Sigmoid colon (tissue), 6 donors: ENCODE measurements at regions not wholly inside any gene's neighbourhood (a gene's known extent, or its start where the extent isn't known, plus 50 kb on each side); places are given as distances from the start of the nearest gene placed in this dataset.

Experiments
- DNase-seq: peaks from one replicate; pipeline ENCODE4 v3.0.0-alpha.2; 2019
- H3K27ac ChIP-seq, 4 donors: fragments of 200-600 bp; sonication (generic); one replicate each; pipeline ENCODE4 v1.5.1; 2016 to 2019; ENCODE audit warnings: mild to moderate bottlenecking in 1 of 4
- H3K27me3 ChIP-seq, 3 donors: fragments of 200-600 bp; sonication (generic); one replicate each; pipeline ENCODE4 v1.5.1; 2019; ENCODE audit warnings: mild to moderate bottlenecking in 1 of 3
- H3K36me3 ChIP-seq, 4 donors: fragments of 200-600 bp; sonication (generic); one replicate each; pipeline ENCODE4 v1.5.1; 2016 to 2019
- H3K4me1 ChIP-seq, 4 donors: fragments of 200-600 bp; sonication (generic); one replicate each; pipeline ENCODE4 v1.5.1; 2017 to 2019
- H3K4me3 ChIP-seq, 4 donors: fragments of 200-600 bp; sonication (generic); one replicate each; pipeline ENCODE4 v1.5.1; 2017 to 2019; ENCODE audit warnings: mild to moderate bottlenecking in 2 of 4, moderate library complexity in 1 of 4
- H3K9me3 ChIP-seq, 4 donors: fragments of 200-600 bp in 3 of 4; sonication (generic) in 3 of 4; one replicate each; pipeline versions ENCODE4 v1.5.1 to v1.6.1; 2013 to 2019
- CTCF ChIP-seq, 4 experiments: fragments of 450-650 bp in 3 of 4; fragments of 200-600 bp in 1 of 4; IDR thresholded peaks; one replicate each; pipeline ENCODE4 v1.5.1; 2016 to 2019; ENCODE audit warnings: antibody characterized with exemption in 4 of 4, mild to moderate bottlenecking in 3 of 4, moderate library complexity in 2 of 4
- EP300 ChIP-seq, 4 donors: sonication (generic); formaldehyde crosslinking; IDR thresholded peaks; one replicate each; pipeline ENCODE4 v1.6.1; 2017; ENCODE audit warnings: antibody characterized with exemption in 4 of 4
- POLR2A ChIP-seq, 2 donors: fragments of 450-650 bp; IDR thresholded peaks; one replicate each; pipeline ENCODE4 v1.6.1; 2016; ENCODE audit warnings: antibody characterized with exemption in 2 of 2, mild to moderate bottlenecking in 2 of 2, moderate library complexity in 2 of 2
- POLR2AphosphoS5 ChIP-seq, 4 donors: sonication (generic); formaldehyde crosslinking; IDR thresholded peaks; one replicate each; pipeline ENCODE4 v1.6.1; 2017; ENCODE audit warnings: antibody characterized with exemption in 4 of 4
- WGBS, 2 donors: extraction: QIAGEN DNeasy Blood & Tissue Kit; methylation state at CpG; one replicate each; pipeline ENCODE4 v1.1.7; 2013; 5-methylcytosine and 5-hydroxymethylcytosine counted together
- intact Hi-C: fragments of 100-400 bp; cut with DNase I; formaldehyde crosslinking; loops from one replicate; pipeline ENCODE4 v1.15.1; 2023
- donor health status: healthy with polysubstance abuse.
- donor health status: healthy.

GRCh38 chr3:117939425-117940027, 1095.1 kb downstream of the IGSF11 start:
- 93 to 99% methylated on average over 1 of the region's 1 CpG for WGBS, 2 donors
- H3K27me3 ChIP-seq: no peaks in the 10 kb centered on the region
- intact Hi-C loops: no loop called here

GRCh38 chr3:117941015-117941414, 1093.6 kb downstream of the IGSF11 start:
- H3K4me1 ChIP-seq: no peaks in the 10 kb centered on the region
- TF ChIP-seq POLR2AphosphoS5 (IDR thresholded peaks at IDR 0.05) (no peak), POLR2A (IDR thresholded peaks at IDR 0.05) (no peak), CTCF (IDR thresholded peaks at IDR 0.05) (no peak), EP300 (IDR thresholded peaks at IDR 0.05) (no peak)
- H3K4me3 ChIP-seq: no peak overlapping the region
- no peak overlapping the region for H3K27ac ChIP-seq
- no peaks in the 10 kb centered on the region for H3K36me3 ChIP-seq
- no peak for DNase-seq
- no peaks in the 10 kb centered on the region for H3K27me3 ChIP-seq
- intact Hi-C loops: no loop called here
- H3K9me3 ChIP-seq: peaks cover 0 to 3% (median under 1%) of the 10 kb centered on the region in 4 donors

More at GRCh38 chr3:117939425-117940027, 1095.1 kb downstream of the IGSF11 start:
- Histone ChIP-seq H3K36me3 (no peaks in the 10 kb centered on the region), H3K27ac (no peak overlapping the region), H3K4me3 (no peak overlapping the region), H3K9me3 (peaks cover 0 to 3% (median under 1%) of the 10 kb centered on the region in 4 donors), H3K4me1 (no peaks in the 10 kb centered on the region)
- no peak for TF ChIP-seq CTCF (IDR thresholded peaks at IDR 0.05)
- TF ChIP-seq EP300 (IDR thresholded peaks at IDR 0.05): no peak
- no peak for TF ChIP-seq POLR2A (IDR thresholded peaks at IDR 0.05)
- no peak for TF ChIP-seq POLR2AphosphoS5 (IDR thresholded peaks at IDR 0.05)
- DNase-seq: no peak

GRCh38 chr3:117941756-117942155, 1092.9 kb downstream of the IGSF11 start:
- H3K36me3 ChIP-seq: no peaks in the 10 kb centered on the region
- TF ChIP-seq EP300 (IDR thresholded peaks at IDR 0.05) (no peak), POLR2AphosphoS5 (IDR thresholded peaks at IDR 0.05) (no peak), POLR2A (IDR thresholded peaks at IDR 0.05) (no peak), CTCF (IDR thresholded peaks at IDR 0.05) (no peak)
- 39 to 80% methylated on average over 4 of the region's 4 CpGs for WGBS, 2 donors

GRCh38 chr3:117954131-117954530, 1080.5 kb downstream of the IGSF11 start:
- Histone ChIP-seq H3K4me3 (no peak overlapping the region), H3K27me3 (no peaks in the 10 kb centered on the region), H3K27ac (no peak overlapping the region), H3K36me3 (no peaks in the 10 kb centered on the region), H3K9me3 (no peaks in the 10 kb centered on the region), H3K4me1 (no peaks in the 10 kb centered on the region)
- intact Hi-C loops: no loop called here
- no peak for TF ChIP-seq POLR2AphosphoS5 (IDR thresholded peaks at IDR 0.05)
- TF ChIP-seq POLR2A (IDR thresholded peaks at IDR 0.05): no peak
- TF ChIP-seq EP300 (IDR thresholded peaks at IDR 0.05): no peak
- TF ChIP-seq CTCF (IDR thresholded peaks at IDR 0.05): no peak
- no peak for DNase-seq
- 84 to 89% methylated on average over 1 of the region's 1 CpG for WGBS, 2 donors

More at GRCh38 chr3:117941756-117942155, 1092.9 kb downstream of the IGSF11 start:
- peaks cover 0 to 3% (median under 1%) of the 10 kb centered on the region in 4 donors for H3K9me3 ChIP-seq
- H3K4me3 ChIP-seq: no peak overlapping the region
- no peak for DNase-seq
- intact Hi-C loops: no loop called here
- H3K27me3 ChIP-seq: no peaks in the 10 kb centered on the region
- no peaks in the 10 kb centered on the region for H3K4me1 ChIP-seq
- no peak overlapping the region for H3K27ac ChIP-seq

GRCh38 chr3:117955196-117955595, 1079.5 kb downstream of the IGSF11 start:
- no peaks in the 10 kb centered on the region for H3K27me3 ChIP-seq
- no peak for DNase-seq
- H3K27ac ChIP-seq: no peak overlapping the region
- H3K4me3 ChIP-seq: no peak overlapping the region
- no peaks in the 10 kb centered on the region for H3K9me3 ChIP-seq
- no peaks in the 10 kb centered on the region for H3K4me1 ChIP-seq
- H3K36me3 ChIP-seq: no peaks in the 10 kb centered on the region
- TF ChIP-seq EP300 (IDR thresholded peaks at IDR 0.05): no peak
- TF ChIP-seq CTCF (IDR thresholded peaks at IDR 0.05): no peak
- TF ChIP-seq POLR2AphosphoS5 (IDR thresholded peaks at IDR 0.05): no peak
- TF ChIP-seq POLR2A (IDR thresholded peaks at IDR 0.05): no peak
- intact Hi-C loops: no loop called here
